GM12878 (cell line): ENCODE measurements at regions not wholly inside any gene's neighbourhood (a gene's known extent, or its start where the extent isn't known, plus 50 kb on each side); places are given as distances from the start of the nearest gene placed in this dataset.

Source experiments
- CREB1 ChIP-seq: IDR thresholded peaks from 2 replicates; pipeline ENCODE4 v1.6.1; 2012; ENCODE audit warnings: low read depth, mild to moderate bottlenecking, inconsistent platforms
- CUX1 ChIP-seq: IDR thresholded peaks from 2 replicates; pipeline ENCODE4 v1.6.1; 2012; ENCODE audit warnings: improper control_type of control experiment, low read depth, low read length; ENCODE audit not compliant: insufficient replicate concordance
- STAT3 ChIP-seq: IDR thresholded peaks from 2 replicates; pipeline ENCODE4 v1.6.1; 2011; ENCODE audit warnings: low read depth, low read length, improper control_type of control experiment
- ZNF687 ChIP-seq: fragments of 450-650 bp; IDR thresholded peaks from 2 replicates; pipeline ENCODE4 v1.6.1; 2017; ENCODE audit warnings: mild to moderate bottlenecking, moderate library complexity
- TF ChIP-seq, protein P1 (sequence below): fragments of 450-650 bp; IDR thresholded peaks from 2 replicates; pipeline ENCODE4 v1.6.1; 2017; ENCODE audit warnings: antibody characterized with exemption, mild to moderate bottlenecking, moderate library complexity

DNA sequence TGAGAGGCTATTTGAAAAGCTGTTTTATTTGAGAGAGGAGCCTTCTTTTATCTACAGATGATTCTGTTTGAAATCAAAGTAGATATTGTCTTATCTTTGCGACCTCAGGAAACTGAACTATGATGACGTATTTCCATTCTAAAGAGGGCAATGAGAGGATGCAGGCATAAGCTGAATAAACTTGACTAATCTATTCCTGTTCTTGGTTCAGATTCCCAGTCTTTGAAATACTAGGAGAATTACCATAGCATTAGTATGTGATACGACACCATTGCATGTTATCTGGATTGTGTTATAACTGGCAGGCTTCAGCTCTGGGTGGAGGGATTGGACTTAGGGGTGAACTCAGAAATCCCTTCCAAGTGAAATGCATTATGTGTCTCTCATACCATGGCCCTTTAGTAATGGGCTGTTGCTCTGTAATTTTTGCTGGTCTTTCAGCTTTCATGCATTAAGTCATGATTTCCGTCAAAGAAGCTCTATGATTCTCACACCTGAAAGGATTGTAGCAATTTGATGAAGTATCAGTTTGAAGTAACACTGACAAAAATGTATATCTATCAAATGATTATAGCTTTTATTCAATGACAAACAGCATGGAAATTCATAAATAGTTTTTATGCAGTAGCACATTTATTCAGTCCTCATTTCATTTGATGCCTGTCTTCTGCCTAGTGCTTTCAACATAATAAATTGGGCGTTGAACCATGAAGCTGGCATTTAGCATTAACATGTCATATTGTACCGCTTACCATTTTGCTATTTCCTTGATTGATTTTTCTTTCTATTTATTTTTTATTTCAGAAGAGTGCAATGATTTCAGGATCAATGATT is 138.4 kb upstream of the SPACA1 start (continued):
- TF ChIP-seq ZNF687 (no peak), CUX1 (no peak), CREB1 (no peak), STAT3 (no peak)
- TF ChIP-seq, protein P1, sequence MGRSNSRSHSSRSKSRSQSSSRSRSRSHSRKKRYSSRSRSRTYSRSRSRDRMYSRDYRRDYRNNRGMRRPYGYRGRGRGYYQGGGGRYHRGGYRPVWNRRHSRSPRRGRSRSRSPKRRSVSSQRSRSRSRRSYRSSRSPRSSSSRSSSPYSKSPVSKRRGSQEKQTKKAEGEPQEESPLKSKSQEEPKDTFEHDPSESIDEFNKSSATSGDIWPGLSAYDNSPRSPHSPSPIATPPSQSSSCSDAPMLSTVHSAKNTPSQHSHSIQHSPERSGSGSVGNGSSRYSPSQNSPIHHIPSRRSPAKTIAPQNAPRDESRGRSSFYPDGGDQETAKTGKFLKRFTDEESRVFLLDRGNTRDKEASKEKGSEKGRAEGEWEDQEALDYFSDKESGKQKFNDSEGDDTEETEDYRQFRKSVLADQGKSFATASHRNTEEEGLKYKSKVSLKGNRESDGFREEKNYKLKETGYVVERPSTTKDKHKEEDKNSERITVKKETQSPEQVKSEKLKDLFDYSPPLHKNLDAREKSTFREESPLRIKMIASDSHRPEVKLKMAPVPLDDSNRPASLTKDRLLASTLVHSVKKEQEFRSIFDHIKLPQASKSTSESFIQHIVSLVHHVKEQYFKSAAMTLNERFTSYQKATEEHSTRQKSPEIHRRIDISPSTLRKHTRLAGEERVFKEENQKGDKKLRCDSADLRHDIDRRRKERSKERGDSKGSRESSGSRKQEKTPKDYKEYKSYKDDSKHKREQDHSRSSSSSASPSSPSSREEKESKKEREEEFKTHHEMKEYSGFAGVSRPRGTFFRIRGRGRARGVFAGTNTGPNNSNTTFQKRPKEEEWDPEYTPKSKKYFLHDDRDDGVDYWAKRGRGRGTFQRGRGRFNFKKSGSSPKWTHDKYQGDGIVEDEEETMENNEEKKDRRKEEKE, result no peak
